H9 (cell line): ENCODE measurements at regions not wholly inside any gene's neighbourhood (a gene's known extent, or its start where the extent isn't known, plus 50 kb on each side); places are given as distances from the start of the nearest gene placed in this dataset.

ENCODE experiments used
- DNase-seq: peaks from one replicate; pipeline ENCODE4 v3.0.0-alpha.2; 2017
- H2AFZ ChIP-seq: one replicate; pipeline ENCODE4 v1.6.1; 2013; ENCODE audit warnings: mild to moderate bottlenecking, low read length, control low read depth, moderate library complexity
- H2AK5ac ChIP-seq: 2 replicates; pipeline ENCODE4 v1.6.1; 2013; ENCODE audit warnings: low read length, control low read depth, mixed read lengths; ENCODE audit not compliant: insufficient read length
- H2BK120ac ChIP-seq: one replicate; pipeline ENCODE4 v1.6.1; 2013; ENCODE audit warnings: low read depth, mild to moderate bottlenecking, low read length, control low read depth, inconsistent platforms; ENCODE audit not compliant: poor library complexity, severe bottlenecking
- H2BK12ac ChIP-seq: 2 replicates; pipeline ENCODE4 v1.6.1; 2013; ENCODE audit warnings: low read length, control low read depth, mixed read lengths, low read depth; ENCODE audit not compliant: insufficient read length
- H2BK15ac ChIP-seq: 2 replicates; pipeline ENCODE4 v1.6.1; 2013; ENCODE audit warnings: low read depth, low read length, control low read depth
- H2BK20ac ChIP-seq: one replicate; pipeline ENCODE4 v1.6.1; 2013; ENCODE audit warnings: low read depth, mild to moderate bottlenecking, low read length, control low read depth, inconsistent platforms; ENCODE audit not compliant: poor library complexity, severe bottlenecking
- H2BK5ac ChIP-seq: 2 replicates; pipeline ENCODE4 v1.6.1; 2013; ENCODE audit warnings: low read length, control low read depth, mixed read lengths; ENCODE audit not compliant: insufficient read length
- H3K14ac ChIP-seq: 2 replicates; pipeline ENCODE4 v1.6.1; 2013; ENCODE audit warnings: low read length, control low read depth; ENCODE audit not compliant: insufficient read depth
- H3K18ac ChIP-seq: 2 replicates; pipeline ENCODE4 v1.6.1; 2013; ENCODE audit warnings: low read depth, mild to moderate bottlenecking, mixed read lengths, low read length, control low read depth; ENCODE audit not compliant: insufficient read length
- H3K23ac ChIP-seq: 2 replicates; pipeline ENCODE4 v1.6.1; 2013; ENCODE audit warnings: low read length, control low read depth, mixed read lengths, low read depth; ENCODE audit not compliant: insufficient read length
- H3K23me2 ChIP-seq: 2 replicates; pipeline ENCODE4 v1.6.1; 2013; ENCODE audit warnings: low read depth, mild to moderate bottlenecking, mixed read lengths, low read length, control low read depth; ENCODE audit not compliant: insufficient read length, poor library complexity, severe bottlenecking
- H3K27ac ChIP-seq: 2 replicates; pipeline ENCODE4 v1.5.1; 2013; ENCODE audit warnings: low read length, control low read depth, mixed read lengths, low read depth; ENCODE audit not compliant: insufficient read length
- H3K27me3 ChIP-seq: 2 replicates; pipeline ENCODE4 v1.6.1; 2013; ENCODE audit warnings: low read length, control low read depth, inconsistent platforms; ENCODE audit not compliant: insufficient read depth
- H3K4ac ChIP-seq: 2 replicates; pipeline ENCODE4 v1.6.1; 2013; ENCODE audit warnings: low read depth, mild to moderate bottlenecking, control low read depth, inconsistent platforms, low read length, moderate library complexity
- H3K4me1 ChIP-seq: 2 replicates; pipeline ENCODE4 v1.6.1; 2013; ENCODE audit warnings: low read length, control low read depth, inconsistent platforms; ENCODE audit not compliant: insufficient read depth
- H3K4me2 ChIP-seq: 2 replicates; pipeline ENCODE4 v1.6.1; 2013; ENCODE audit warnings: low read length, control low read depth, mixed read lengths; ENCODE audit not compliant: insufficient read length, insufficient read depth
- H3K56ac ChIP-seq: 2 replicates; pipeline ENCODE4 v1.6.1; 2013; ENCODE audit warnings: low read depth, mild to moderate bottlenecking, mixed read lengths, low read length, control low read depth; ENCODE audit not compliant: insufficient read length
- H3K79me1 ChIP-seq: 2 replicates; pipeline ENCODE4 v1.6.1; 2013; ENCODE audit warnings: low read depth, mild to moderate bottlenecking, moderate library complexity, low read length, control low read depth, inconsistent platforms; ENCODE audit not compliant: insufficient read depth, poor library complexity, severe bottlenecking
- H3K79me2 ChIP-seq: 2 replicates; pipeline ENCODE4 v1.6.1; 2013; ENCODE audit warnings: low read length, control low read depth, inconsistent platforms; ENCODE audit not compliant: insufficient read depth
- H3K9ac ChIP-seq: 2 replicates; pipeline ENCODE4 v1.6.1; 2013; ENCODE audit warnings: low read length, control low read depth, mixed read lengths; ENCODE audit not compliant: insufficient read length; ENCODE audit errors: extremely low read depth
- H3K9me3 ChIP-seq: one replicate; pipeline ENCODE4 v1.6.1; 2013; ENCODE audit warnings: low read depth, low read length, inconsistent platforms; ENCODE audit not compliant: control insufficient read depth
- H3T11ph ChIP-seq: one replicate; pipeline ENCODE4 v1.6.1; 2013; ENCODE audit warnings: mild to moderate bottlenecking, low read length, control low read depth, inconsistent platforms
- H4K20me1 ChIP-seq: one replicate; pipeline ENCODE4 v1.6.1; 2013; ENCODE audit not compliant: control insufficient read depth, insufficient read length, insufficient read depth
- H4K5ac ChIP-seq: 2 replicates; pipeline ENCODE4 v1.6.1; 2013; ENCODE audit warnings: low read depth, mild to moderate bottlenecking, mixed read lengths, low read length, control low read depth; ENCODE audit not compliant: insufficient read length
- H4K8ac ChIP-seq: replicated peaks from 2 replicates; pipeline ENCODE4 v1.6.1; 2013; ENCODE audit warnings: low read length, control low read depth, mixed read lengths, low read depth; ENCODE audit not compliant: insufficient read length
- H4K91ac ChIP-seq: 2 replicates; pipeline ENCODE4 v1.6.1; 2013; ENCODE audit warnings: low read depth, mild to moderate bottlenecking, moderate library complexity, mixed read lengths, low read length, control low read depth; ENCODE audit not compliant: insufficient read length
- H3K27ac Mint-ChIP-seq, 3 experiments: 2 replicates in 2 of 3; 3 replicates in 1 of 3; pipeline ENCODE4 v1.8.0; 2020 to 2021; ENCODE audit warnings: mixed read lengths in 3 of 3, mild to moderate bottlenecking in 1 of 3, moderate library complexity in 1 of 3
- H3K27me3 Mint-ChIP-seq: 2 replicates; pipeline ENCODE4 v1.8.0; 2021; ENCODE audit warnings: low read depth, mild to moderate bottlenecking, moderate library complexity, mixed read lengths
- H3K36me3 Mint-ChIP-seq, 3 experiments: 2 replicates in 2 of 3; 3 replicates in 1 of 3; pipeline ENCODE4 v1.8.0; 2020 to 2021; ENCODE audit warnings: low read depth in 3 of 3, mixed read lengths in 3 of 3; ENCODE audit not compliant: insufficient read depth in 1 of 3
- H3K4me1 Mint-ChIP-seq, 2 experiments: 2 replicates each; pipeline ENCODE4 v1.8.0; 2020; ENCODE audit warnings: mixed read lengths in 2 of 2
- H3K4me3 Mint-ChIP-seq, 2 experiments: 2 replicates in 1 of 2; 3 replicates in 1 of 2; pipeline ENCODE4 v1.8.0; 2020 to 2021; ENCODE audit warnings: mild to moderate bottlenecking in 2 of 2, mixed read lengths in 2 of 2, moderate library complexity in 1 of 2
- H3K9me3 Mint-ChIP-seq, 2 experiments: 2 replicates in 1 of 2; 3 replicates in 1 of 2; pipeline ENCODE4 v1.8.0; 2020; ENCODE audit warnings: mild to moderate bottlenecking in 2 of 2, mixed read lengths in 2 of 2, moderate library complexity in 1 of 2
- CTCF ChIP-seq: fragments of 200-600 bp; sonication (generic); conservative IDR thresholded peaks from 3 replicates; pipeline ENCODE4 v1.8.0; 2021; ENCODE audit warnings: antibody characterized with exemption, mild to moderate bottlenecking
- WGBS: extraction: QIAGEN DNeasy Blood & Tissue Kit; methylation state at CpG from one replicate; pipeline ENCODE4 v1.1.7; 2013; ENCODE audit warnings: missing lambda C conversion rate, low lambda C conversion rate, mixed read lengths; ENCODE audit not compliant: insufficient read length; ENCODE audit errors: extremely low coverage; 5-methylcytosine and 5-hydroxymethylcytosine counted together

- Histone ChIP-seq H3T11ph (no peak overlapping the region), H2BK20ac (no peak overlapping the region), H3K4me1 (no peaks in the 10 kb centered on the region; the same call in 1 of the 2 replicates), H3K79me1 (no peaks in the 10 kb centered on the region), H3K4ac (no peak overlapping the region), H3K23me2 (no peaks in the 10 kb centered on the region), H3K9ac (no peak overlapping the region), H4K91ac (no peak overlapping the region), H3K14ac (no peak overlapping the region), H2BK12ac (no peak overlapping the region), H4K8ac (no peak overlapping the region), H3K56ac (no peak overlapping the region), H3K27ac (no peak overlapping the region), H2BK15ac (no peak overlapping the region), H3K27me3 (no peaks in the 10 kb centered on the region), H2AK5ac (no peak overlapping the region), H3K9me3 (no peaks in the 10 kb centered on the region), H4K20me1 (no peaks in the 10 kb centered on the region), H3K23ac (no peak overlapping the region), H4K5ac (no peak overlapping the region), H2BK5ac (no peak overlapping the region), H2AFZ (no peak overlapping the region), H3K79me2 (no peaks in the 10 kb centered on the region), H3K18ac (no peak overlapping the region), H2BK120ac (no peak overlapping the region), H3K4me2 (no peak overlapping the region)
- H3K4me3 Mint-ChIP-seq, result no peak overlapping the region
- peak; percentile 26 for DNase-seq
- no peaks in the 10 kb centered on the region for H3K27me3 Mint-ChIP-seq
- no CpG with 5 or more reads among the region's 12 CpGs for WGBS
- no peaks in the 10 kb centered on the region for H3K36me3 Mint-ChIP-seq
- H3K4me1 Mint-ChIP-seq, result peaks cover 30% of the 10 kb centered on the region in 2 experiments
- TF ChIP-seq CTCF, result no peak
- H3K27ac Mint-ChIP-seq, result peak overlapping the region in 1 of 3 experiments; percentile 26; a peak in 2 of 7 replicates
- H3K9me3 Mint-ChIP-seq, result 0 out of 5 replicates have a peak, but pooled peaks cover 0 to 3% of the 10 kb centered on the region in 2 experiments
These were observed 115.3 kb downstream of the ADSS2 start for GRCh38 chr1:244336232-244336899.
